ENCODE measurements at regions not wholly inside any gene's neighbourhood (a gene's known extent, or its start where the extent isn't known, plus 50 kb on each side); places are given as distances from the start of the nearest gene placed in this dataset.

GRCh38 chr2:209351636-209352035 lies 72.2 kb upstream of the MAP2 start:
- TF ChIP-seq, protein P1, sequence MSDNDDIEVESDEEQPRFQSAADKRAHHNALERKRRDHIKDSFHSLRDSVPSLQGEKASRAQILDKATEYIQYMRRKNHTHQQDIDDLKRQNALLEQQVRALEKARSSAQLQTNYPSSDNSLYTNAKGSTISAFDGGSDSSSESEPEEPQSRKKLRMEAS (IDR thresholded peaks at IDR 0.05; ENCODE audit: low read depth, low read length): no peak
- no peak for TF ChIP-seq CTCF (IDR thresholded peaks at IDR 0.05; ENCODE audit: low read depth, low read length)

Measured in NB4 (cell line).